SK-N-SH treated with all-trans-retinoic acid at 6 μM for 48 hours (cell line): ENCODE measurements at regions not wholly inside any gene's neighbourhood (a gene's known extent, or its start where the extent isn't known, plus 50 kb on each side); places are given as distances from the start of the nearest gene placed in this dataset.

Experiments used
- ISL1 ChIP-seq: fragments of 250-450 bp; sonication (Bioruptor Pico); IDR thresholded peaks from 2 replicates; pipeline ENCODE4 v2.1.2; 2022; ENCODE audit warnings: mild to moderate bottlenecking, moderate library complexity
- PPARA ChIP-seq: fragments of 250-450 bp; sonication (Bioruptor Pico); IDR thresholded peaks from 2 replicates; pipeline ENCODE4 v1.5.0; 2020; ENCODE audit warnings: mild to moderate bottlenecking, borderline replicate concordance
- RARB ChIP-seq: fragments of 250-450 bp; sonication (Bioruptor Pico); IDR thresholded peaks from 2 replicates; pipeline ENCODE4 v1.8.0; 2021; ENCODE audit warnings: mild to moderate bottlenecking, moderate library complexity
- SNAI2 ChIP-seq: fragments of 250-450 bp; sonication (Bioruptor Pico); IDR thresholded peaks from 2 replicates; pipeline ENCODE4 v1.5.0; 2020; ENCODE audit warnings: mild to moderate bottlenecking, moderate library complexity
- TCF4 ChIP-seq: fragments of 250-450 bp; sonication (Bioruptor Pico); IDR thresholded peaks from 2 replicates; pipeline ENCODE4 v1.8.0; 2021; ENCODE audit warnings: mild to moderate bottlenecking, moderate library complexity, borderline replicate concordance
- ZFP3 ChIP-seq: fragments of 250-450 bp; sonication (Bioruptor Pico); IDR thresholded peaks from 2 replicates; pipeline ENCODE4 v1.5.0; 2020; ENCODE audit warnings: mild to moderate bottlenecking, moderate library complexity
- ZFP30 ChIP-seq: fragments of 450-650 bp; formaldehyde crosslinking; IDR thresholded peaks from 2 replicates; pipeline ENCODE4 v1.5.0; 2022; ENCODE audit warnings: mild to moderate bottlenecking, moderate library complexity
- TF ChIP-seq, protein P1 (sequence below): fragments of 250-450 bp; sonication (Bioruptor Pico); IDR thresholded peaks from 2 replicates; pipeline ENCODE4 v1.8.0; 2021; ENCODE audit warnings: low read depth, mild to moderate bottlenecking, moderate library complexity, borderline replicate concordance
- TF ChIP-seq, protein P2 (sequence below): fragments of 250-450 bp; sonication (Bioruptor Pico); IDR thresholded peaks from 2 replicates; pipeline ENCODE4 v1.8.0; 2020; ENCODE audit warnings: mild to moderate bottlenecking, moderate library complexity, borderline replicate concordance

DNA sequence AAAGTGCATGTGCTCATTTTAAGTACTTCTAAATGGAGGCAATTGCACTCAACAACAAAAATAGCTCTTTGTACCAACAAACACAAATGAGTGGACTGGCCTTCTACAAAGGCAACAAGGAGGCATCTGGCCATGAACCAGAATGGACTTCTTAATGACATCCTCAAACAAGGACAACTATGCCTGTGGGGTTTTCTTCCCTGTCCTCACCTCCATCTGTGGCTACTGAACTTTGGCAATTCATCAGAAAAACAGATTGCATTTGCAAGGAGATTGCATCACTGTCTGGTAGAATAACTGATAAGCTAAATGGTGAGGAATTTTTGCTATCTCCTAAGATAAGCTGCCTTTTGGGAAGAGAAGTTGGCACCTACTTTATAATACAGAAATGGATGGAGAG, 447.3 kb upstream of the CCNG1 start:
- no peak for TF ChIP-seq TCF4 (CRISPR knock-in tag)
- TF ChIP-seq SNAI2 (CRISPR knock-in tag), result no peak
- TF ChIP-seq ZFP30 (CRISPR knock-in tag), result no peak
- TF ChIP-seq ZFP3 (CRISPR knock-in tag), result no peak
- TF ChIP-seq PPARA (CRISPR knock-in tag), result no peak
- TF ChIP-seq RARB (CRISPR knock-in tag), result no peak
- TF ChIP-seq ISL1 (CRISPR knock-in tag), result no peak
- TF ChIP-seq, protein P1, sequence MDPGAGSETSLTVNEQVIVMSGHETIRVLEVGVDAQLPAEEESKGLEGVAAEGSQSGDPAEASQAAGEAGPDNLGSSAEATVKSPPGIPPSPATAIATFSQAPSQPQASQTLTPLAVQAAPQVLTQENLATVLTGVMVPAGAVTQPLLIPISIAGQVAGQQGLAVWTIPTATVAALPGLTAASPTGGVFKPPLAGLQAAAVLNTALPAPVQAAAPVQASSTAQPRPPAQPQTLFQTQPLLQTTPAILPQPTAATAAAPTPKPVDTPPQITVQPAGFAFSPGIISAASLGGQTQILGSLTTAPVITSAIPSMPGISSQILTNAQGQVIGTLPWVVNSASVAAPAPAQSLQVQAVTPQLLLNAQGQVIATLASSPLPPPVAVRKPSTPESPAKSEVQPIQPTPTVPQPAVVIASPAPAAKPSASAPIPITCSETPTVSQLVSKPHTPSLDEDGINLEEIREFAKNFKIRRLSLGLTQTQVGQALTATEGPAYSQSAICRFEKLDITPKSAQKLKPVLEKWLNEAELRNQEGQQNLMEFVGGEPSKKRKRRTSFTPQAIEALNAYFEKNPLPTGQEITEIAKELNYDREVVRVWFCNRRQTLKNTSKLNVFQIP, result no peak
- TF ChIP-seq, protein P2, sequence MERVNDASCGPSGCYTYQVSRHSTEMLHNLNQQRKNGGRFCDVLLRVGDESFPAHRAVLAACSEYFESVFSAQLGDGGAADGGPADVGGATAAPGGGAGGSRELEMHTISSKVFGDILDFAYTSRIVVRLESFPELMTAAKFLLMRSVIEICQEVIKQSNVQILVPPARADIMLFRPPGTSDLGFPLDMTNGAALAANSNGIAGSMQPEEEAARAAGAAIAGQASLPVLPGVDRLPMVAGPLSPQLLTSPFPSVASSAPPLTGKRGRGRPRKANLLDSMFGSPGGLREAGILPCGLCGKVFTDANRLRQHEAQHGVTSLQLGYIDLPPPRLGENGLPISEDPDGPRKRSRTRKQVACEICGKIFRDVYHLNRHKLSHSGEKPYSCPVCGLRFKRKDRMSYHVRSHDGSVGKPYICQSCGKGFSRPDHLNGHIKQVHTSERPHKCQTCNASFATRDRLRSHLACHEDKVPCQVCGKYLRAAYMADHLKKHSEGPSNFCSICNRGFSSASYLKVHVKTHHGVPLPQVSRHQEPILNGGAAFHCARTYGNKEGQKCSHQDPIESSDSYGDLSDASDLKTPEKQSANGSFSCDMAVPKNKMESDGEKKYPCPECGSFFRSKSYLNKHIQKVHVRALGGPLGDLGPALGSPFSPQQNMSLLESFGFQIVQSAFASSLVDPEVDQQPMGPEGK (CRISPR knock-in tag), result no peak
